ENCODE measurements at regions not wholly inside any gene's neighbourhood (a gene's known extent, or its start where the extent isn't known, plus 50 kb on each side); places are given as distances from the start of the nearest gene placed in this dataset.
"Not testable (repeated sequence)": the region's sequence is repeated elsewhere in the genome, so short reads cannot be mapped to it uniquely, and the experiment has no call there.

DNA sequence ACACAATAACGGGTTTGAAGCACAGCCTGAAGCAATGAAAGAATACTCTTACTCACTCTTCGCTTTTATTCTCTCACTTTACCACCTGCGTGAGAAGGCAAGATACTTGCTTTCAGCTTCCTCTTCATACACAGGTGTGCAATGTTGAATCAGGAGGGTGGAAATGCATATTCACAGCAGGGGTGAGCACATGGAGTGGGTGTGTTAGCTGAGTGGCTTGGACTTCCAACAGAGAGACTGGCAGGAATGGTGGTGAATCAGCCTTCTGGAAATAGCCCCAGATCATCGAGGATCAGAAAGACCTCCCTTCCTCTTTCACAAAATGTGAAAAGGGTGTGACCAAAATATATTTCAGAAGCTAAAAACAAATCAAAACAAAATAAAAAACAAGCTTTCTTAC is 521.2 kb downstream of the STIM2 start:
- DNase-seq = no peak

DNA sequence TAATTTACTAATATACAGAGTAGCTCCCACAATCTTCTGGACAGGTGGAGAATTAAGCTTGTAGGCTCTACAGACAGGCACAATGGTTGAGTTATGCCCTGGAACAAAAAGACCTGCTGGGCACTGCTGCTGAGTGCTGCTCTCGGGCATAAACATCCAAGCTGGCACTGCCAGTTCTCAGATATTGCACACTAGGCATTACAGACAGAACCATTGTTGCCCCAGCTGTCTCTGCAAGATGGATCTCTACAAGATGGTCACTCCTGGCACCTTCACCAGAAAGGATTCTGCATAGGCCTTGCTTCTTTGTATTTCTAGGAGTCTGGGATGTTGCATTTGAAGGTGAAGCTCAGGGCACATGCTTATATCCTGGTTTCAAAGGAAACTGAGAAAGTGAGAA is 527.1 kb downstream of the STIM2 start:
- no peak for DNase-seq

DNA sequence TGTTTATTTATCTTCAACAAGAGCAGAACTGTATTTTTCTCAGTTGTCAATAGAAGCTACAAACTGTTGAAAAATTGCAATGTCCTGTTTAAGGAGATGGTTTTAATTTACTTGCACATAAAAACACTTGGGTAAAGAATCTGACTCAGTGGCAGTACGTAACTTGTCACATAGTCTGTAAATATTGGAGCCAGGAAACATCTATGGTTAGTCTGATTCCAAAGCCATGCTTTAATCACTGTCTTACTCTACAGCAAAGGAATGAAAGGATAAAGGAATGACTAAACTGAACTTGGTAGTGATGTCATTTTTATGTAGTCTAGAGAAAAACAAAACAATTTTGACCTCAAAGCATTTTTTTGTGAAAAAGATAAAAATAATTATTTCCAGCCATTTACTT is 537.2 kb downstream of the STIM2 start:
- no peak for DNase-seq

DNA sequence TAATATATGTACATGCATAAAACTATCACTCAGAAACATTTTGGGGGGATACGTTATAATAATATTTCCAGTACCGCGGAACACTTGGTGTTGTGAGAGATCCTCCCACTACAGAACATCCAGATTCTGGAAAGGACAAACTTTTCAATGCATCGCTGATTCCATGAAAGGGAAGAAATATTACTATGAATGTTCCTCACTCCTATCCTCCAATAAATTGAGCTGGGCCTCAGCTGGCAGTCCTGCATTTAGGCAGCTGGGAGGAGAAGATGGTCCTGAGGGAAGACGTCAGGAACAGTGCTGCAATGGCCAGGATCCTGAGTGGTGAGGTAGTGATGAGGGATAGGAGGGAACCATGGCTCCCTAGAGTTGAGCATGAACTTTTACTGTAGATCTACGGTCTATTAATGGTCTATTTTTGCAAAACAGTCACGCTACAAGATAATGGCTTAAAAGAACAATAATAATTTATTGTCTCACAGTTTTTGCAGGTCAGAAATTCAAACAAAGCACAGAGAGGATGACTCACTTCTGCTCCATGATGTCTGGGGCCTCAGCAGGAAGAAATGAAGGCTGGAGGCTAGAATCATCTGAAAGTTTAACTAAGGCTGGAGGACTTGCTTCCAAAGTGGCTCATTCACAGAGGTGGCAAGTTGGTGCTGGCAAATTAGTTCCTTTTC is 538.1 kb downstream of the STIM2 start:
- DNase-seq = no peak

DNA sequence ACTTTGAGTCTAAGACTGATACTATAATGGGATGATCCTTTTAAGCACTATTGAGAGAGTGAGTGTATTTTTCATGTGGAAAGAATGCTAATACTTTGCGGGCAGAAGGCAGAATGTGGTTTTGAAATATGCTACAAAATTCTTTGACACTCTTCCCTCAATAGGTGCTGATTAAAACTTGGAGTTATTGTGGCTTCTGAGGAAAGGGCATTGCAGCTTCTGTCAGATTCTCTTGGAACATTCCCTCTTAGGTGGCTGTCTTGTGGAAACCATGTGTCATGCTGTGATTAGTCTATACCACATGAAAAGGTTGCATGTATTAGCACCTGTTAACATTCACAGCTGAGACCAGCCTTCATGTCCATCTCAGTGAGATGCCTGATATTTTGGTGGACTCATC is 547.0 kb downstream of the STIM2 start:
- no peak for DNase-seq

DNA sequence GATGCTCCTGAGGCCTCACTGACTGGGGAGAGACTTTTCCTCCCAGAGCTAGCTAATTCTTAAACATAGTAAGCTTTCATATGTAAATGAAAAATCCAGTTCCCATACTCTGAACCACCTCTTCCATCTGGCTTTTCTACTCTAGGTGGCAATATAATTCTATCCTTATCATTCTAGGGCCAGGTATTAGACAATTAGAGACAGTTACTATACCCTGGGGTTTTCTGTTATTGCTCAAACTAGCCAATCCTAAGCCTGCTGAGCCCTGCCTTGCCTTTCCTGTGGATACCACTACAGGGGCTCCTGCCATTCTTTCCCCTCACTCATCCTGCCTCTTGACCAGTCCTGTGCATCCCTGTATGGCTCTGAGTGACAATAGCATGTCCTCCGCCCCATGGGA is 552.0 kb downstream of the STIM2 start:
- no peak for DNase-seq

DNA sequence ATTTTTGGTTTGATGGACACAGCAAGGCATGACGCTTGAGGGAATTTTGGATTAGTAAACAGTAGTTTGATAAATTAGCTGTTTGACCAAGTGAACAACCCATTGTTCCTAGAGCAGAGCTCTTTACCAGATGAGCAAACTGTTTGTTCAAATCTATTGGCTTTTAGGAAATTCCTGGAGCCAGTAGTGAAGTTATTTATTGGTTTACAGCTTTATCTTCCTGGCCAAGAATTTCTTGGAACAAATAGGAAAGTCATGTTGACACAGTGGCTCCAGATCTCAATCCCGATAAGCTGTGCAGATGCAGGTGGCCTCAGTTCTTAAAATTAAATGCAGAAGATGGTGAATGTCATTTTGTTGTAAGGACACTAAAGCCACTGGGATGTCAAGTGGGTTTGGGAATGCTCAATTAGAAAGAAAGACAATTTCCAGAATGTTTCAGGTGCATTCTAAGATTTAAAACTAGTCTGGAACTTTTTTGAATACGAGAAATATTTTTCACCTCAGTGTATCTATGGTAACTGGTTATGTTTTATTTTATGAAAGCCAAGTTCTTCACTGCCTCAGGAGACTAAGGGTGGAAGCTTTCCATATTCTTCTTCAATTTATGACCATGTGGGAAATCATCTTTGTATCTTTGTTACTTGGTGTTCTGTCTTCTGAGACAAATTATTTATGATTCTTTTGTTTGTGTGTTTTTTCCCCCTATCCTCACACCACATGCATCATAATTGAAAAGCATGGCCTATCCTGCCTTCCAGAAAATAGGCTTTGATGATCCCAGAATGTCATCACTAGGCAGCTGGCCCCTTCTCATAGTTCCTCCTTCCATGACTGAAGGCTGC is 554.5 kb downstream of the STIM2 start:
- no peak for DNase-seq

DNA sequence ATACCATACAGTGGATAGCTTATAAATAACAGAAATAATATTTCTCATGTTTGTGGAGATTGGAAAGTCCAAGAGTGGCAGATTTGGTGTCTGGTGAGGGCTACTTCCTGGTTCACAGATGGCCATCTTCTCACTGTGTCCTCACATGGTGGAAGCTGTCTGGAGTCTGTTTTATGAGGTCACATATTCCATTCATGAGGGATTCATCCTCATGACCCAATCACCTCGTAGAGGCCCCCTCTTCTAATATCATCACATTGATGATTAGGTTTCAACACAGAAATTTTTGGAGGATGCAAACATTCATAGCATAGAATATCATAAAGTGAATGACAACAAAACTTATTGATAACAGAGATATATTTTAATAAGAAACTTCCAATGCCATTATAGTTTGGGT is 568.0 kb downstream of the STIM2 start:
- no peak for DNase-seq

DNA sequence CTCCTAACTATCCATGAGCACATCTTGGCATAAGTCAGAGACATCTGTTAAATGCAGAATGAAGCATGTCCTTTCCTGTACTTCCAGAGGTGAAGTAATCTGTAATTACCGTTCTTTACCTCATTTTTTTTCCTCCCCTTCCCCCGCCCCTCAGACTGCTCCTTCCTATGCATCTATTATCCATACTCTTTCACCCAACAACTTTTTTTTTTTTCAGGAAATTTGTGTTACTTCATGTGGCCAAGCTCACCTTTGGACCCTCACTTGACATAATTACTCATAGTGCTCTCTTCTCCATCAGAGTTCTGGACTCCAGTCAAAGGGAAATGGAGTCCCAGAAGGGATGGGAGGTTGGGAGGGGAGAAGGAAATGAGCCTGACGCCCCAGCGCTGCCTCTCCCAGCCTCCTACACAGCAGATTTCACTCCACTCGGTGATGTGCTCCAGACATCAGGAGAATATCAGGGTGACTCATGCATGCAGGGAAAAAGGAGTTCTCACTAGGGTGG is 568.8 kb downstream of the STIM2 start:
- DNase-seq = no peak

DNA sequence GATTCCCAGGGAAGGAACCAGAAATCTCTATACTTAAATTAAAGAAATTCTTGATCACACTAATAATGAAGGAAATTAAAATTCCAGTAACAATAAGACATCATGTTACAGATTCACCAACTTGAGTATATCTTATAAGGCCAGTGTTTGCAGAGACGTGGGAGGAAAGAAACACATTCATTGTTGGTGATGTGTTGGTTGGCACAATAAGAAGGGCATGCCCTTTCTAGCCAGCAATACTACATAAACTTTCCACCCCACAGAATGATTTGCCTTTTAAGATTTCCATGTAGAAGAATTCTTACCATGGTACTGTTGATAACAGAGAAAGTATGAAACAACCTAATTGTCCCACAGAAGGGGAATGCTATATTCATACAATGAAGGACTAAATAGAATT is 581.5 kb downstream of the STIM2 start:
- DNase-seq = no peak

DNA sequence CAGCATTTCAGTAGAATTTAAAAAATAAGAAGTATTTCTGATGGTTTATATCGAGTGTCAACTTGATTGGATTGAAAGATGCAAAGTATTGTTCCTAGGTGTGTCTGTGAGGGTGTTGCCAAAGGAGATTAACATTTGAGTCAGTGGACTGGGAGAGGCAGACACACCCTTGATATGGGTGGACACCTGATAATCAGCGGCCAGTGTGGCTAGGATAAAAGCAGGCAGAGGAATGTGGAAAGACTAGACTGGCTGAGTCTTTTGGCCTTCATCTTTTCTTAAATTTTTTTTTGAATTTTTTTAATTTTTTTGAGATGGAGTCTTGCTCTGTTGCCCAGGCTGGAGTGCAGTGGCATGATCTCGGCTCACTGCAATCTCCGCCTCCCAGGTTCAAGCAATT is 582.0 kb downstream of the STIM2 start:
- not testable (repeated sequence) for DNase-seq

DNA sequence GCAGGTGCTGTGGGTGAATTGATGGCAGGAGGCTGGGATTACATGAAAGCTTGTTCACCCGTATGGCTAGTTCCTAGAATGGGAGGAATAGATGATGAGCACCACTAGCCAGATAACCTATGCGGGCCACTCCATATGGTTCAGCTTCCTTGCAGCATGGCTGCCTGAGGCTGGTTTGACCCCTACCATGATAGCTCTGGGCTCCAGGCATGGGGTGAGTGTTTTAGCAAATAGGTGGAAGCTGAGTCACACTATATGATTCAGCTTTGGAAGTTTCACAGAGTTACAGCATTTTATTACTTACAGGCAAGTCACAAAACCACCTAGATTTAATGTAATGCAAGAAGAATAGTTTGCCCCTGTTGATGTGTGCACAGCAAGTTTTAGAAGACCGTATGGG is 603.2 kb downstream of the STIM2 start:
- DNase-seq = no peak

DNA sequence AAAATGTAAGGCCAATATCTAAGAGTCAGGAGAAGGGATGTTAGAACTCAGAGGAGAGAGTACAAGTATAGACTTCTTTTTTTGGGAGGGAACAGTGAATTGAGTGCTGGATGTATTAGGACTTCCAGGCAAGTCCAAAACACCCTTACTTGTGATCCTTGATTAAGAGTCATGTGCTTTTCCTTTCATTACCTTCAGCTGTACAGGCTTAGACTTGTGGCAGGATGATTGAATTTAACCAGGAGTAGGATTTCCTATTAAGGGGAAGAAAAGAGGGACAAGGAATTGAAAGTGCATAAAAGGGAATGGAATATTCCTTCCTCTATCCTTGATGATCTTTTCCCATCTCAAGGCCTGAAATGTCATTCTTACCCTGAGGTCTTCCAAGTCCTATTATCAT is 606.7 kb downstream of the STIM2 start:
- no peak for DNase-seq

DNA sequence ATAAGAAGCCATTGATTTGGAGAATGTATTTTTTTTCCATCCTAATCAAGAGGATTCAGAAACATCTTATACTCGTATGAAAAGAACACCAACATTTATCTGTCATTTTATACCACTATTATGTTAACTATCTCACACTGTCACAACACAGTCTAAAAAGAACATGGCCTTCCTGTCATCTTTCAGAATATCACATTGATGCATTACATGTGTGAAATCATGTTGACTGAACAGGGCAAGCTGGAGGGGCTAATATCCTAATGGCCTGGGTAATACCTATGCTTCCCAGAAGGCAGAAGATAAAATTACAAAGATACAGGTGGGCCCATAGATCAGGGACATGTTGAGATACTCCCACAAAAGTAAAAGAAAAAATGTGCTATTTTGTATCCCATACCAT is 611.7 kb downstream of the STIM2 start:
- DNase-seq = no peak

DNA sequence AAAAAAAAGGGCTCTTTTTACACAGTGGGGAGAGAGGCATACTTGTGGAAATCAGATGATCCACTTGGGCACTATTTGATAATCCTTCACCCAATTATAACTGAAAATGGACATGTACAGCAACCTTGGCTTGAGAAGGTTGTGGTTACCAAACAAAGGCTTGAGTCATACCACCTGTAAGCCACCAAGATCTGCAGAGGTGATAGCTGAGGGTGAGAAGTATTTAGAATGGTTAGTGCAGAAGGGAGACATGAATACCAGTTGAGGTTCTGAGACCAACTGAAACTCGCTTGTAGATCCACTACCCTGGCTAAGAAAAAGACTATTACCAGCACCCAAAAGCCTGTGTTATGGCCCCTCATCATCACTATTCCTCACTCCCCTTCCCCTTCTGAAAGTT is 614.0 kb downstream of the STIM2 start:
- no peak for DNase-seq

DNA sequence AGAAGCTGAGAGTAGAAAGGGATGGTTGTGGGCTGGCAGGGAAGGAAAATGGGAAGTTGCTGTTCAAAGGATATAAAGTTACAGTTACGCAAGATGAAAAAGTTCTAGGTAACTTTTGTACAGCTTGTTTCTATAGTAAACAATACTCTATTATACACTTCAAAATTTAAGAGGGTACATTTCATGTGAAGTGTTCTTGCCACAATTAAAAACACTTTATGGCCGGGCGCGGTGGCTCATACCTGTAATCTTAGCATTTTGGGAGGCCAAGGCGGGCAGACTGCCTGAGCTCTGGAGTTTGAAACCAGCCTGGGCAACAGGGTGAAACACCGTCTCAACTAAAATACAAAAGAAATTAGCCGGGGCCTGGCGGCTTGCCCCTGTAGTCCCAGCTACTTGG is 623.6 kb downstream of the STIM2 start:
- DNase-seq = no peak

DNA sequence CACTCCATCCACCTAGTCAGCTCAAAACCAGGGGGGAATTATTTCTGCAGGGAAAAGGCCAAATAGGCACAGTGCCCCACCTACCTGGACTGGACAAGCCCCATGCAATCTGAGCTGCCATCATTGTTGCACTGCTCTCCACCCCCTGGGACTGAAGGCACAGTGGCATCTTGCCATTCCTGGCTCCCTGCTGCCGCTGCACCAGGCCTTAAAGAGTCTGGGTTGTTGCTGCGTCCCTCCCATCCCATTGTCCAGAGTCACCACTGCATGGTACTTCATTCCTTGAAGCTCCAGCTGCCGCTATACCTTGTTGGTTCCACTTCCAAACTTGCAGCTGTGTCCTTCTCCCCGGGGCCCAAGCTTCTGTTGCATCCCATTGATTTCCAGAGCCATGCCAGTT is 629.7 kb downstream of the STIM2 start:
- no peak for DNase-seq

DNA sequence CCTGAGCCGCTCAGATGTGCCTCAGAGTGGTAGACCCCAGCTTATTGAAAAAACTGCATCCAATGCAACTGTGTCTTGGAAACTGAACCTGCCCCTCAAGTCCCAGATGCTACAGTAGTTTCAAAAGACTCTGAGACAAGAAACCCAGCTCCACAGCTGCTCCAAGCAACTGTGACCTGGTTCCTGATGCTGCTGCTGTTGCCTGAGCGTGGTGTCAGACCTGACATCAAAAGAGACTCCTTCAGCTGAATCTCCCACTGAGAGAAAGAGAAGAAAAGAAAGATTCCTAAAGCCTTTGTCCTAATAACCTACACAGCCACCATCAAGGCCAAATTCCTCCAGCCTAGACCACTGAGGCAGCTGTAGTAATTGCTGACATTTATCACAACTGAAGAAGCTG is 630.1 kb downstream of the STIM2 start:
- DNase-seq = no peak

DNA sequence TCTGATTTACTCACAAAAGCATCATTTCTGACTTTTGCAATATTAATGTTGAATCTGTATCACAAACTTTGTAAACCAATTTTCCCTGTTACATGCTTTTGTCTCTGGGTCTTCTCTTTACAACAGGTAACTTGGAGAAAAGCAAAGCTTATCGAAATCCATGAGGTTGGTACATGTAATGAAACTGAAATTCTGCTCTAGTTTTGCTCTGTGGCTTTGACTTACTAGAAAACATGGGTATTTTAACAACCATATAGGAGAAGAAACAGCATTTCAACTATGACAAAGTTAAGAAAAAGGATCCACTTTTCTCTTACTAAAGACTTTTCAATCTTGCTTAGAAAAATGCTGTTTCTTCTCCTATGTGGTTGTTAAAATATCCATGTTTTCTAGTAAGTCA is 645.8 kb downstream of the STIM2 start:
- DNase-seq = no peak

DNA sequence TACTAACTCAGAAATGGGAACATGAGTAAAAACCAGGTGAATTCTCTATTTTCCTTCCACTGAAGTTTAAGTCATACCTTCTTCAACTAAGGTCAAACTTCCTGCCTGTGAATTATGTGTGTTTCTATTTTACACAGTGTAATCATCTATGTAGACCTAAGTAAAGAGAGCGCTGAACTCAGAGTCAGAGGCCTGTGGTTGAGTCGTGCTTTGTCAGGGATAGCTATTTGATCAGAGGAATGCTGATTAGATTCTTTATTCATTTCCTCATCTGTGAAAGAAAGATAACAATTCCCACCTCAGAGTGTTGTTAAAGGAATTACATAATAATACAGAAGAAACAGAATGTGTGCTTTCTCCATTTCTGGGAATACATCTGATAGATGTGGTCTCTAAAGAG is 654.1 kb downstream of the STIM2 start:
- DNase-seq = no peak

DNA sequence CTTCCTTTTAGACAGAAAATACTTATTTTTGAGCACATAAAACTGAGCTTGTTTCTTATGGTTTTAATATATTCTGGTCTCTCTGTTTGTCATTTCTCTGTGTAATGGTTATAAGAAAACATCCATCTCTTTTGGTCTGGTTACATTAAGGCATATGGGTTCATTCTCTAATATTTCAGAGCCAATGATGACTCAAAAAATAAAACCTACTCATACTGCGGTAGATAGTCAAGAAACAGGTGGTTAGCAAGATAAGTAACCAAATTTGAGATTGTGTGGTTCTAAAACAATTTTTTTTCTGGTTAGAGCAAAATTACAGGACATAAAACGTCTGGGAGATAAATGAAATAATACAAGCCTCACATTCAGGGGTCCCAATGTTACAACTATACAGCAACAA is 654.5 kb downstream of the STIM2 start:
- no peak for DNase-seq

DNA sequence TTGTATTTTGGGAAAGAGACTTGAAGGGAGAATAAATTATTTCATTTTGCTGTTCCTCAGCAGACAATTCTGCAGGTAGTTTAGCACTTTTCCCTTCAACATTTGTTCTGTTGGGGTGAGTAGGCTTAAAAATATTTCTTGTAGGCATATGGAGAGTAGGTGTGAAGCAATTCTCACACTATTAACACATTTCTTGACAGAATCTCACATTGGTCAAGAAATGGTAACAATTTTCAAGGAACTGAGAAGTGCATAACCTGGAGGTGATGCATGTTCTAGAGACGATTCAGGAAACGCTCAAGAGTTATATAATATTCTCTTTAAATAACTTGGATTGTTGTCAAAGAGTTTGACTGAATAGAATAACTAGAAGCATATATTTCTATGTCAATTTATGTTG is 658.2 kb downstream of the STIM2 start:
- no peak for DNase-seq

DNA sequence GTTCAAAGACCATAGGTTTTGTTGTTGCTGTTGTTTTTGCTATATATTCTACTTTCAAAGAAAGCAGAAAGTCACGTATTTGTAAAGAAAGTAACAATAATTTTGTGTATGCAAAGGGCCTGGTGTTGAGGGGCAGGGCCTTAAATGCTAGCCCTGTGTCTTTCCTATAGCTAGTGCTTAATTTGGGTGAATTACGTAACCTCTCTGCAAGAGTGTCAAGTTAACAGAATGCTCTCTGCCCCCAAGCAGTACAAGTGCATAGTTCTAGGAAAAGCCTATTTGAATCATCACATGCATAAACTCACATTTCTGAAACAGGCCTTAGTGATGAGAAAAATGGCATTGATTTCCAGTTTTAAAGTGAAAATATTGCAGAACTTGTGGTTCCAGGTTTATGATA is 663.6 kb downstream of the STIM2 start:
- DNase-seq = no peak

DNA sequence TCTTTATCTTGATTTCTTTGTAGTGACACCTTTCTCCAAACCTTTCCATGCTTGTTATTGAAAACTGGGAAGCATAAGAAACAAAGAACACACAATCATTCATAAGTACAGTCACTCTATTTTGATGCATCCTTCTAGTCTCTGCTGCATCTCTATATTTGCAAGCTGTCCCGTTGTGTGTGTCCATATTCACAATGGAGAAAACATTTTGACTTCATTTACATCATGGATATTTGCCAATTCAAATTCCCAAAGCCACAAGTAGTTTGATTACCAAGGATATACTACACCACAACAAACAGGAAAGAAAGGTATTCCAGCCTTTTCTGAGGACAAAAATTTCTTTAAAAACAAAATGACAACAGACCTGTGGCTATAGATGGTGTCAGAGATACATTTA is 673.8 kb downstream of the STIM2 start:
- DNase-seq = no peak

Measured in SIG-M5 (cell line).